HEK293 (cell line): ENCODE measurements at regions not wholly inside any gene's neighbourhood (a gene's known extent, or its start where the extent isn't known, plus 50 kb on each side); places are given as distances from the start of the nearest gene placed in this dataset.

Source experiments
- CTCF ChIA-PET: fragments of 350-600 bp; formaldehyde crosslinking; extraction: SDS; loops from one replicate; lab custom pipeline; 2021; ENCODE audit warnings: antibody characterized with exemption; lab: Yijun Ruan, JAX
- POLR2A ChIA-PET: fragments of 300-600 bp; formaldehyde crosslinking; extraction: SDS; loops from one replicate; lab custom pipeline; 2020; ENCODE audit warnings: antibody characterized with exemption, inconsistent platforms; lab: Yijun Ruan, JAX
- H3K27ac ChIP-seq: fragments of 200-500 bp; sonication (Bioruptor generic); 2 replicates; pipeline ENCODE4 v1.5.1; 2014; ENCODE audit warnings: low read depth, low read length, control low read depth, inconsistent platforms; ENCODE audit errors: extremely low read depth
- H3K36me3 ChIP-seq, 2 experiments: fragments of 200-500 bp in 1 of 2; sonication (Bioruptor generic) in 1 of 2; 1 replicate in 1 of 2; 2 replicates in 1 of 2; pipeline ENCODE4 v1.5.1; 2014 to 2017; ENCODE audit warnings: inconsistent platforms in 2 of 2, low read length in 2 of 2; ENCODE audit not compliant: control insufficient read depth in 2 of 2, insufficient read depth in 1 of 2
- H3K4me1 ChIP-seq: fragments of 200-500 bp; sonication (Bioruptor generic); 2 replicates; pipeline ENCODE4 v1.5.1; 2014; ENCODE audit warnings: mild to moderate bottlenecking, low read length, inconsistent platforms; ENCODE audit not compliant: control insufficient read depth, insufficient read depth
- H3K4me3 ChIP-seq: 2 replicates; pipeline ENCODE4 v1.5.1; 2011; ENCODE audit warnings: low read depth, mild to moderate bottlenecking, control low read depth, low read length, moderate library complexity
- H3K9me3 ChIP-seq: fragments of 200-500 bp; sonication (Bioruptor generic); 2 replicates; pipeline ENCODE4 v1.5.1; 2014; ENCODE audit warnings: low read depth, low read length, inconsistent platforms; ENCODE audit not compliant: control insufficient read depth, insufficient read depth
- KLF7 ChIP-seq: fragments of 450-650 bp; formaldehyde crosslinking; IDR thresholded peaks from 2 replicates; pipeline ENCODE4 v1.5.1; 2016; ENCODE audit warnings: missing biosample characterization, missing genetic modification characterization, borderline replicate concordance
- KLF9 ChIP-seq: fragments of 450-650 bp; formaldehyde crosslinking; IDR thresholded peaks from 2 replicates; pipeline ENCODE4 v1.5.1; 2016; ENCODE audit warnings: missing biosample characterization, missing genetic modification characterization, low read depth
- MZF1 ChIP-seq: fragments of 450-650 bp; formaldehyde crosslinking; IDR thresholded peaks from 2 replicates; pipeline ENCODE4 v1.5.1; 2017; ENCODE audit warnings: missing biosample characterization, missing genetic modification characterization, borderline replicate concordance
- TCF7L2 ChIP-seq: IDR thresholded peaks from 2 replicates; pipeline ENCODE4 v1.6.1; 2011; ENCODE audit warnings: low read depth, mild to moderate bottlenecking, inconsistent platforms, low read length, moderate library complexity, borderline replicate concordance
- WT1 ChIP-seq: fragments of 450-650 bp; formaldehyde crosslinking; IDR thresholded peaks from 2 replicates; pipeline ENCODE4 v1.5.1; 2016; ENCODE audit warnings: missing biosample characterization, missing genetic modification characterization
- ZIC2 ChIP-seq: fragments of 450-650 bp; formaldehyde crosslinking; IDR thresholded peaks from 2 replicates; pipeline ENCODE4 v1.5.1; 2016; ENCODE audit warnings: missing biosample characterization, missing genetic modification characterization
- ZNF10 ChIP-seq: fragments of 450-650 bp; formaldehyde crosslinking; IDR thresholded peaks from 2 replicates; pipeline ENCODE4 v1.5.1; 2017; ENCODE audit warnings: missing biosample characterization, missing genetic modification characterization
- ZNF146 ChIP-seq: fragments of 450-650 bp; formaldehyde crosslinking; IDR thresholded peaks from 2 replicates; pipeline ENCODE4 v1.5.1; 2016; ENCODE audit warnings: missing biosample characterization, missing genetic modification characterization
- ZNF2 ChIP-seq: fragments of 450-650 bp; formaldehyde crosslinking; IDR thresholded peaks from 2 replicates; pipeline ENCODE4 v1.5.1; 2016; ENCODE audit warnings: missing biosample characterization, missing genetic modification characterization
- ZNF324 ChIP-seq: fragments of 450-650 bp; formaldehyde crosslinking; IDR thresholded peaks from 2 replicates; pipeline ENCODE4 v1.5.1; 2016; ENCODE audit warnings: missing biosample characterization, missing genetic modification characterization
- ZNF404 ChIP-seq: fragments of 450-650 bp; formaldehyde crosslinking; IDR thresholded peaks from 2 replicates; pipeline ENCODE4 v1.5.1; 2017; ENCODE audit warnings: missing biosample characterization, missing genetic modification characterization
- ZNF544 ChIP-seq: fragments of 450-650 bp; formaldehyde crosslinking; IDR thresholded peaks from 2 replicates; pipeline ENCODE4 v1.5.0; 2017; ENCODE audit warnings: missing biosample characterization, missing genetic modification characterization
- ZNF558 ChIP-seq: fragments of 450-650 bp; formaldehyde crosslinking; IDR thresholded peaks from 2 replicates; pipeline ENCODE4 v1.5.1; 2016; ENCODE audit warnings: missing biosample characterization, missing genetic modification characterization
- ZNF623 ChIP-seq: fragments of 450-650 bp; formaldehyde crosslinking; IDR thresholded peaks from 2 replicates; pipeline ENCODE4 v1.5.1; 2016; ENCODE audit warnings: missing biosample characterization, missing genetic modification characterization
- ZNF664 ChIP-seq: fragments of 450-650 bp; formaldehyde crosslinking; IDR thresholded peaks from 2 replicates; pipeline ENCODE4 v1.5.1; 2016; ENCODE audit warnings: missing biosample characterization, missing genetic modification characterization
- ZNF747 ChIP-seq: fragments of 450-650 bp; formaldehyde crosslinking; IDR thresholded peaks from 2 replicates; pipeline ENCODE4 v1.5.1; 2016; ENCODE audit warnings: missing biosample characterization, missing genetic modification characterization
- ZNF791 ChIP-seq: fragments of 450-650 bp; formaldehyde crosslinking; IDR thresholded peaks from 2 replicates; pipeline ENCODE4 v1.5.1; 2016; ENCODE audit warnings: missing biosample characterization, missing genetic modification characterization
- ZXDB ChIP-seq: fragments of 450-650 bp; formaldehyde crosslinking; IDR thresholded peaks from 2 replicates; pipeline ENCODE4 v1.5.1; 2016; ENCODE audit warnings: missing biosample characterization, missing genetic modification characterization
- TF ChIP-seq, protein P1 (sequence below): fragments of 450-650 bp; formaldehyde crosslinking; IDR thresholded peaks from 2 replicates; pipeline ENCODE4 v1.5.1; 2016; ENCODE audit warnings: missing biosample characterization, missing genetic modification characterization
- TF ChIP-seq, protein P2 (sequence below): fragments of 450-650 bp; formaldehyde crosslinking; IDR thresholded peaks from 2 replicates; pipeline ENCODE4 v1.5.1; 2017; ENCODE audit warnings: missing biosample characterization, missing genetic modification characterization
- TF ChIP-seq, protein P3 (sequence below): fragments of 450-650 bp; formaldehyde crosslinking; conservative IDR thresholded peaks from 2 replicates; pipeline ENCODE4 v1.5.1; 2016; ENCODE audit warnings: low read depth, missing biosample characterization, missing genetic modification characterization

DNA sequence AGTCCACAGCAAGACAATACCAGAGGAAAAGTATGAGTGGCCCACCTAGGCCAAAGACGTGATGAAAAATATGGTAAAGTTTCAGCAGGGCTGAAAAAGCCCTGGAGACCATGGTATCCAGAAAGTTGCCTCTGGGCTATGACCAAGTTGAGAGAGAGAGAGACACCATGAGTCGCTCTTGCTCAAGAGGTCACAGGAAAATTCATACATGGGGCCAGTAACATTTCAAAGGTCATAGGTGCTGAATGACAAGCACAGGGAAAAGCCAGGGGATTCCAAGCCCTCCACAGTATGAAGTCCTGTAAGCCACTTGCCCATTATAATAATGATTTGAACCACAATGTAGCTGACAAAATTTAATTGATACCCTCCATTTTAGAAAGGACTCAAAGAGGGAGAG is 657.7 kb upstream of the CITED2 start (continued):
- TF ChIP-seq, protein P1, sequence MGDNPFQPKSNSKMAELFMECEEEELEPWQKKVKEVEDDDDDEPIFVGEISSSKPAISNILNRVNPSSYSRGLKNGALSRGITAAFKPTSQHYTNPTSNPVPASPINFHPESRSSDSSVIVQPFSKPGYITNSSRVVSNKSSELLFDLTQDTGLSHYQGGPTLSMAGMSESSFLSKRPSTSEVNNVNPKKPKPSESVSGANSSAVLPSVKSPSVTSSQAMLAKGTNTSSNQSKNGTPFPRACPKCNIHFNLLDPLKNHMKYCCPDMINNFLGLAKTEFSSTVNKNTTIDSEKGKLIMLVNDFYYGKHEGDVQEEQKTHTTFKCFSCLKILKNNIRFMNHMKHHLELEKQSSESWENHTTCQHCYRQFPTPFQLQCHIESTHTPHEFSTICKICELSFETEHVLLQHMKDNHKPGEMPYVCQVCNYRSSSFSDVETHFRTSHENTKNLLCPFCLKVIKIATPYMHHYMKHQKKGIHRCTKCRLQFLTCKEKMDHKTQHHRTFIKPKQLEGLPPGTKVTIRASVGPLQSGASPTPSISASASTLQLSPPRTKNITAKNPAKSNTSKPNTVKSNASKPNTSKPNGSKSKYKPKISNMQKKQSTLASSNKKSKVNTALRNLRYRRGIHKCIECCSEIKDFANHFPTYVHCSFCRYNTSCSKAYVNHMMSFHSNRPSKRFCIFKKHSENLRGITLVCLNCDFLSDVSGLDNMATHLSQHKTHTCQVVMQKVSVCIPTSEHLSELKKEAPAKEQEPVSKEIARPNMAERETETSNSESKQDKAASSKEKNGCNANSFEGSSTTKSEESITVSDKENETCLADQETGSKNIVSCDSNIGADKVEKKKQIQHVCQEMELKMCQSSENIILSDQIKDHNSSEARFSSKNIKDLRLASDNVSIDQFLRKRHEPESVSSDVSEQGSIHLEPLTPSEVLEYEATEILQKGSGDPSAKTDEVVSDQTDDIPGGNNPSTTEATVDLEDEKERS (tag by site-specific recombination) = no peak
- no peak for TF ChIP-seq ZNF544 (tag by site-specific recombination)
- TF ChIP-seq, all 188 proteins: peak for 0

DNA sequence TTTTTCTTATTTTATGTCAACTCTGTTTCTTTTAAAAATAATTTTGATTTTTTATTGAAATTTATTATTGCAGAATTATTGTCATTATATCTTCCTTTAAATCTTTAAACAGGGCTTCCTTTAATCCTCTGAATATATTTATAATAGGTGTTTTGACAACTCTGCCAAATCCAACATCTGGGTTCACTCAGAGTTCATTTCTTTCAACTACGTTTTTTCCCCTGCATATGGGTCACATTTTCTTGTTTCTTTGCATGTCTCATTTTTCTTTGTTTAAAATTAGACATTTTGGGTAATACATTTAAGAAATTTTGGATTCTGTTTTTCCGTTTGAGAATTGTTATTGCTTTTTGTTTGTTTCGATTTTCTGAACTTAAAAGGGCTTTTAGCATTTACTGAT is 655.1 kb upstream of the CITED2 start:
- TF ChIP-seq ZNF558 (tag by site-specific recombination) = no peak
- TF ChIP-seq ZNF2 (tag by site-specific recombination) = no peak
- TF ChIP-seq, all 188 proteins: peak for 0
- ChIA-PET POLR2A (no interaction called here), CTCF (interaction anchor here (0.6 kb wide), 1 partner anchor 169 kb away, joined by 4 read pairs; no protein-coding TSS in a partner anchor)
- Histone ChIP-seq H3K9me3 (no peaks in the 10 kb centered on the region), H3K36me3 (no peaks in the 10 kb centered on the region), H3K4me3 (no peak overlapping the region), H3K4me1 (no peaks in the 10 kb centered on the region), H3K27ac (no peak overlapping the region)

DNA sequence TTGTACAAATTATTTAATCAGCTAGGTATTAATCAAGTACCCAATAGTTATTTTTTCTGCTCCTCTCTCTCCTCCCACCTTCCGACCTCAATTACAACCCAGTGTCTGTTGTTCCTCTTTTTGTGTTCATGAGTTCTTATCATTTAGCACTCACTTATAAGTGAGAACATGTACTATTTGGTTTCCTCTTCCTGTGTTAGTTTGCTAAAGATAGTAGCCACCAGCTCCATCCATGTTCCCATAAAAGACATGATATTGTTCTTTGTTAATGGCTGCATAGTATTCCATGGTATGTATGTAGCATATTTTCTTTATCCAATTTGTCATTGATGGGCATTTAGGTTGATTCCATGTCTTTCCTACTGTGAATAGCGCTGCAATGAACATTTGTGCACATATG is 652.8 kb upstream of the CITED2 start:
- ChIA-PET POLR2A (no interaction called here), CTCF (no interaction called here)
- H3K9me3 ChIP-seq = no peaks in the 10 kb centered on the region

DNA sequence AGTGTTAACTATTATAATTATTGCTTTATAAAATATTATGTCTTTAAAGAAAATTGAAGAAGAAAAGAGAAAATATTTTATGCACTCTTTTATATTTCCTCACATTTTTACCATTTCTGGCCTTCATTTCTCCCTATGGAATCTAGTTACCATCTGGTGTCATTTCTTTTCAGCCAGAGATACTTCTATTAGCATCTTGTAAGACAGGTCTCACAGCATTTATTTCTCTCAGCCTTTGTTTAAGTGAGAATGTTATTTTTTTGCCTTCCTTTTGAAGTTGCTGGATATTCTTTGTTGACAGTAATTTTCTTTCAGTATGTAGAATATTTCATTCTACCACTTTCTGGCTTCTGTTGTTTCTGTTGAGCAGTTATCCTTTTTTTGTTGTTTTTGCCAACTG is 652.1 kb upstream of the CITED2 start:
- no peak overlapping the region for H3K27ac ChIP-seq
- CTCF ChIA-PET = no interaction called here
- H3K36me3 ChIP-seq = no peaks in the 10 kb centered on the region
- TF ChIP-seq MZF1 (tag by site-specific recombination) (no peak), ZNF404 (no peak), ZNF10 (tag by site-specific recombination) (no peak), ZNF324 (no peak), WT1 (tag by site-specific recombination) (no peak)
- H3K4me1 ChIP-seq = no peaks in the 10 kb centered on the region
- POLR2A ChIA-PET = no interaction called here
- no peak overlapping the region for H3K4me3 ChIP-seq
- no peaks in the 10 kb centered on the region for H3K9me3 ChIP-seq

More for the DNA sequence above, 652.8 kb upstream of the CITED2 start:
- H3K4me1 ChIP-seq = no peaks in the 10 kb centered on the region
- TF ChIP-seq ZNF664 (tag by site-specific recombination) (no peak), ZNF146 (tag by site-specific recombination) (peak; percentile 55)
- H3K4me3 ChIP-seq = no peak overlapping the region
- no peaks in the 10 kb centered on the region for H3K36me3 ChIP-seq
- no peak overlapping the region for H3K27ac ChIP-seq

DNA sequence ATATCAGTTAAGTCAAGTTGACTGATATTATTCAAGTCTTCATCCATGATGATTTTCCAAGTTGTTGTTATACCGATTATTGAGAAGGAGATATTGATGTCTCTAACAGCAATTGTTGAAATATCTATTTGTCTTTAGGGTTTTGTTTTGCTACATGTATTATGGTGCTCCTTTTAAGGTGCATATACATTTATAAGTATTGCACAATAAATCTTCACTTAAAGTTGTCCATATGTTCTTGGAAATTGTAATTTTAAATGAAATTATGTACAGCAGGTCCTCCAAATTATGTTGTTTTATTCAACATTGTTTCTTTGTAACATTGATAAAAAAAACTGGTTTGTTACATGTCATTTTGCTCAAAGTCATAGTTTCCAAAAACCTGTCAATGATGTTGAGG is 650.7 kb upstream of the CITED2 start:
- no peaks in the 10 kb centered on the region for H3K4me1 ChIP-seq
- H3K9me3 ChIP-seq = no peaks in the 10 kb centered on the region
- no peaks in the 10 kb centered on the region for H3K36me3 ChIP-seq
- no peak overlapping the region for H3K27ac ChIP-seq
- POLR2A ChIA-PET = no interaction called here
- no peak overlapping the region for H3K4me3 ChIP-seq
- CTCF ChIA-PET = interaction anchor here (0.7 kb wide), 1 partner anchor 695 kb away, joined by 3 read pairs; no protein-coding TSS in a partner anchor
- no peak for TF ChIP-seq ZIC2
- no peak for TF ChIP-seq KLF9 (tag by site-specific recombination)
- TF ChIP-seq ZNF544 (tag by site-specific recombination) = no peak
- TF ChIP-seq ZNF623 (tag by site-specific recombination) = no peak
- TF ChIP-seq, protein P2, sequence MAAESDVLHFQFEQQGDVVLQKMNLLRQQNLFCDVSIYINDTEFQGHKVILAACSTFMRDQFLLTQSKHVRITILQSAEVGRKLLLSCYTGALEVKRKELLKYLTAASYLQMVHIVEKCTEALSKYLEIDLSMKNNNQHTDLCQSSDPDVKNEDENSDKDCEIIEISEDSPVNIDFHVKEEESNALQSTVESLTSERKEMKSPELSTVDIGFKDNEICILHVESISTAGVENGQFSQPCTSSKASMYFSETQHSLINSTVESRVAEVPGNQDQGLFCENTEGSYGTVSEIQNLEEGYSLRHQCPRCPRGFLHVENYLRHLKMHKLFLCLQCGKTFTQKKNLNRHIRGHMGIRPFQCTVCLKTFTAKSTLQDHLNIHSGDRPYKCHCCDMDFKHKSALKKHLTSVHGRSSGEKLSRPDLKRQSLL (tag by site-specific recombination) = no peak
- no peak for TF ChIP-seq ZXDB
- TF ChIP-seq, protein P3, sequence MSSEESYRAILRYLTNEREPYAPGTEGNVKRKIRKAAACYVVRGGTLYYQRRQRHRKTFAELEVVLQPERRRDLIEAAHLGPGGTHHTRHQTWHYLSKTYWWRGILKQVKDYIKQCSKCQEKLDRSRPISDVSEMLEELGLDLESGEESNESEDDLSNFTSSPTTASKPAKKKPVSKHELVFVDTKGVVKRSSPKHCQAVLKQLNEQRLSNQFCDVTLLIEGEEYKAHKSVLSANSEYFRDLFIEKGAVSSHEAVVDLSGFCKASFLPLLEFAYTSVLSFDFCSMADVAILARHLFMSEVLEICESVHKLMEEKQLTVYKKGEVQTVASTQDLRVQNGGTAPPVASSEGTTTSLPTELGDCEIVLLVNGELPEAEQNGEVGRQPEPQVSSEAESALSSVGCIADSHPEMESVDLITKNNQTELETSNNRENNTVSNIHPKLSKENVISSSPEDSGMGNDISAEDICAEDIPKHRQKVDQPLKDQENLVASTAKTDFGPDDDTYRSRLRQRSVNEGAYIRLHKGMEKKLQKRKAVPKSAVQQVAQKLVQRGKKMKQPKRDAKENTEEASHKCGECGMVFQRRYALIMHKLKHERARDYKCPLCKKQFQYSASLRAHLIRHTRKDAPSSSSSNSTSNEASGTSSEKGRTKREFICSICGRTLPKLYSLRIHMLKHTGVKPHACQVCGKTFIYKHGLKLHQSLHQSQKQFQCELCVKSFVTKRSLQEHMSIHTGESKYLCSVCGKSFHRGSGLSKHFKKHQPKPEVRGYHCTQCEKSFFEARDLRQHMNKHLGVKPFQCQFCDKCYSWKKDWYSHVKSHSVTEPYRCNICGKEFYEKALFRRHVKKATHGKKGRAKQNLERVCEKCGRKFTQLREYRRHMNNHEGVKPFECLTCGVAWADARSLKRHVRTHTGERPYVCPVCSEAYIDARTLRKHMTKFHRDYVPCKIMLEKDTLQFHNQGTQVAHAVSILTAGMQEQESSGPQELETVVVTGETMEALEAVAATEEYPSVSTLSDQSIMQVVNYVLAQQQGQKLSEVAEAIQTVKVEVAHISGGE (tag by site-specific recombination) = no peak
- no peak for TF ChIP-seq KLF7 (tag by site-specific recombination)
- TF ChIP-seq ZNF791 (tag by site-specific recombination) = no peak
- no peak for TF ChIP-seq ZNF747 (tag by site-specific recombination)
- TF ChIP-seq TCF7L2 = no peak
